ENCODE measurements at regions not wholly inside any gene's neighbourhood (a gene's known extent, or its start where the extent isn't known, plus 50 kb on each side); places are given as distances from the start of the nearest gene placed in this dataset.

GRCh38 chr17:79330696-79331095 lies 256.1 kb downstream of the ENGASE start:
- ChIA-PET POLR2A (ENCODE audit: unreplicated experiment) (no interaction called here), CTCF (no interaction called here)
- peaks cover 90% of the 10 kb centered on the region for H3K27me3 ChIP-seq (ENCODE audit: low read length)

GRCh38 chr17:79330229-79330628 lies 255.6 kb downstream of the ENGASE start:
- no peak for DNase-seq
- intact Hi-C loops (cut with micrococcal nuclease) = no loop called here
- BruUV-seq (replicated peaks) = no TSS peak
- ChIA-PET CTCF (no interaction called here), POLR2A (ENCODE audit: unreplicated experiment) (no interaction called here)
- Histone ChIP-seq H3K36me3 (ENCODE audit: low read depth, low read length) (no peaks in the 10 kb centered on the region), H2AFZ (ENCODE audit: low read length) (no peak overlapping the region), H3K79me2 (ENCODE audit: low read length) (no peaks in the 10 kb centered on the region), H3K27me3 (ENCODE audit: low read length) (peaks cover 87% of the 10 kb centered on the region), H4K20me1 (ENCODE audit: low read length) (no peaks in the 10 kb centered on the region), H3K9me3 (ENCODE audit: low read length) (no peaks in the 10 kb centered on the region), H3K9ac (ENCODE audit: low read length) (no peak overlapping the region), H3K27ac (ENCODE audit: low read length) (no peak overlapping the region), H3K4me3 (ENCODE audit: low read length) (no peak overlapping the region), H3F3A (ENCODE audit: low read length, unreplicated experiment) (no peaks in the 10 kb centered on the region), H3K4me2 (ENCODE audit: low read length) (no peak overlapping the region), H3K9me2 (replicated peaks; ENCODE audit: low read length) (no peaks in the 10 kb centered on the region), H3K4me1 (ENCODE audit: insufficient read depth, low read length) (no peaks in the 10 kb centered on the region)
- no peak for ATAC-seq
- TF ChIP-seq EZH2 (IDR thresholded peaks at IDR 0.05; ENCODE audit: low read length, unreplicated experiment) (no peak), CTCF (conservative IDR thresholded peaks at IDR 0.05; ENCODE audit: low read depth, low read length) (no peak), EZH2phosphoT487 (IDR thresholded peaks at IDR 0.05; ENCODE audit: borderline replicate concordance, low read length) (no peak)

More at GRCh38 chr17:79330696-79331095, 256.1 kb downstream of the ENGASE start:
- no peaks in the 10 kb centered on the region for H3F3A ChIP-seq (ENCODE audit: low read length, unreplicated experiment)
- DNase-seq (no peak), ATAC-seq (no peak)
- intact Hi-C loops (cut with micrococcal nuclease) = no loop called here
- no peak overlapping the region for H3K27ac ChIP-seq (ENCODE audit: low read length)
- no TSS peak for BruUV-seq (replicated peaks)
- no peaks in the 10 kb centered on the region for H3K36me3 ChIP-seq (ENCODE audit: low read depth, low read length)
- H2AFZ ChIP-seq (ENCODE audit: low read length) = no peak overlapping the region
- no peaks in the 10 kb centered on the region for H3K79me2 ChIP-seq (ENCODE audit: low read length)
- no peak overlapping the region for H3K9ac ChIP-seq (ENCODE audit: low read length)
- H4K20me1 ChIP-seq (ENCODE audit: low read length) = no peaks in the 10 kb centered on the region
- no peaks in the 10 kb centered on the region for H3K9me3 ChIP-seq (ENCODE audit: low read length)
- H3K4me1 ChIP-seq (ENCODE audit: insufficient read depth, low read length) = no peaks in the 10 kb centered on the region
- no peak overlapping the region for H3K4me2 ChIP-seq (ENCODE audit: low read length)
- TF ChIP-seq CTCF (conservative IDR thresholded peaks at IDR 0.05; ENCODE audit: low read depth, low read length) (no peak), EZH2phosphoT487 (IDR thresholded peaks at IDR 0.05; ENCODE audit: borderline replicate concordance, low read length) (no peak), EZH2 (IDR thresholded peaks at IDR 0.05; ENCODE audit: low read length, unreplicated experiment) (no peak)
- H3K4me3 ChIP-seq (ENCODE audit: low read length) = no peak overlapping the region
- no peaks in the 10 kb centered on the region for H3K9me2 ChIP-seq (replicated peaks; ENCODE audit: low read length)

GRCh38 chr17:79326814-79327213 lies 252.2 kb downstream of the ENGASE start:
- Histone ChIP-seq H3K27ac (ENCODE audit: low read length) (no peak overlapping the region), H3F3A (ENCODE audit: low read length, unreplicated experiment) (no peaks in the 10 kb centered on the region), H3K9me2 (replicated peaks; ENCODE audit: low read length) (no peaks in the 10 kb centered on the region), H3K27me3 (ENCODE audit: low read length) (peaks cover 85% of the 10 kb centered on the region), H3K4me3 (ENCODE audit: low read length) (no peak overlapping the region), H3K9ac (ENCODE audit: low read length) (no peak overlapping the region), H2AFZ (ENCODE audit: low read length) (no peak overlapping the region), H3K4me1 (ENCODE audit: insufficient read depth, low read length) (no peaks in the 10 kb centered on the region), H3K79me2 (ENCODE audit: low read length) (no peaks in the 10 kb centered on the region), H3K9me3 (ENCODE audit: low read length) (no peaks in the 10 kb centered on the region), H3K36me3 (ENCODE audit: low read depth, low read length) (no peaks in the 10 kb centered on the region), H3K4me2 (ENCODE audit: low read length) (no peak overlapping the region), H4K20me1 (ENCODE audit: low read length) (no peaks in the 10 kb centered on the region)
- POLR2A ChIA-PET (ENCODE audit: unreplicated experiment) = no interaction called here
- intact Hi-C loops (cut with micrococcal nuclease) = no loop called here
- TF ChIP-seq CTCF (conservative IDR thresholded peaks at IDR 0.05; ENCODE audit: low read depth, low read length) = no peak
- no peak for TF ChIP-seq EZH2 (IDR thresholded peaks at IDR 0.05; ENCODE audit: low read length, unreplicated experiment)
- TF ChIP-seq EZH2phosphoT487 (IDR thresholded peaks at IDR 0.05; ENCODE audit: borderline replicate concordance, low read length) = no peak
- DNase-seq = no peak
- BruUV-seq (replicated peaks) = no TSS peak
- no peak for ATAC-seq
- CTCF ChIA-PET = no interaction called here
